ENCODE measurements at regions not wholly inside any gene's neighbourhood (a gene's known extent, or its start where the extent isn't known, plus 50 kb on each side); places are given as distances from the start of the nearest gene placed in this dataset.
"Not testable (repeated sequence)": the region's sequence is repeated elsewhere in the genome, so short reads cannot be mapped to it uniquely, and the experiment has no call there.

DNA sequence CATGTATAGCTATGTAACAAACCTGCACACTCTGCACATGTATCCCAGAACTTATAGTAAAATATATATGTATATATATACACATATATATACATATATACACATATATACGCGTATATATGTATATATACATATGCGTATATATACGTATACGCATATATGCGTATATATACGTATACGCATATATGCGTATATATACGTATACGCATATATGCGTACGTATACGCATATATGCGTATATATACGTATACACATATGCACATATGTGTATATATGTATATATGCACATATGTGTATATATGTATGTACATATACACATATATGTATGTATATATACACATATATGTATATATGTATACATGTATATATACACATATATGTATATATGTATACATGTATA is 57.1 kb upstream of the VSIG4 start:
- TF ChIP-seq CTCF (IDR thresholded peaks at IDR 0.05; ENCODE audit: insufficient read depth, low read depth, low read length); EZH2 (IDR thresholded peaks at IDR 0.05; ENCODE audit: insufficient read depth, low read length): not testable (repeated sequence)

Data from astrocyte (in vitro differentiated cells and primary cell).